GM19467 (cell line): ENCODE measurements at regions not wholly inside any gene's neighbourhood (a gene's known extent, or its start where the extent isn't known, plus 50 kb on each side); places are given as distances from the start of the nearest gene placed in this dataset.

Source experiments
- ATAC-seq: cut with Tn5 transposase; IDR thresholded peaks from one replicate; pipeline ENCODE4 v1.9.1; 2021; ENCODE audit warnings: mild to moderate bottlenecking, moderate library complexity; ENCODE audit not compliant: unreplicated experiment

DNA sequence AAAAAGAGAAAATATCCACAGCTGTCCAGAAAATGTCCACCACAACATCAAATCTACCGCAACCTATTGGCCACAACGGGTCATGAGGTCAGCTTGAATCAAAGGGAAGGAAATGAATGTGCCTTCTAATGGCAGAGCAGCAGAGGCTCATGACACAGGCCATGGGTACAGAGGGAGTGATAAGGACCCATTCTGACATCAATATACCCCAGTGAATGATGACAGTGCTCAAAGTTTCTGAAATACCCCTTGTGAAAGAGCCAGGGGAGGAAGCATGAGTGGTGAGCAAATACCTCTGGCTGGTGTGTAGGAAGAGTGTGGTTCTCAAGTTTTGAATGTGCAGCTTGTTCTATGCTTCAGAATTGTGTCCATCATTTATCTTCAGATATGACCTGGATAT is 348.2 kb downstream of the IRX1 start:
- no peak for ATAC-seq

DNA sequence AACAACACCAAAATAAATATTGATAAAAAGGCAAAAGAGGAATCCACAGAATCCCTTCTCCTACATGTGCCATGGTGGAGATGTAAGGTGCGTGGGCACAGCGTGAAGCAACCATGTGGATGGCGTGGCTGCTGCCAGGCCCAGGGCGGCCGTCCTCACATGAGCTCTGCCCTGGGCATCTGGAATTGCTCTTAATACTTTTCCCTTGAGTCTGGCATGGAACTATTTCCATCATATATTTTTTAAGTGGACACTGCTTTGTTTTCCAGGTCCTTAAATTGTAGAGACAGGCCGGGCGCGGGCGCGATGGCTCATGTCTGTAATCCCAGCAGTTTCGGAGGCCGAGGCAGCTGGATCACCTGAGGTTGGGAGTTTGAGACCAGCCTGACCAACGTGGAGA is 349.3 kb downstream of the IRX1 start:
- no peak for ATAC-seq

DNA sequence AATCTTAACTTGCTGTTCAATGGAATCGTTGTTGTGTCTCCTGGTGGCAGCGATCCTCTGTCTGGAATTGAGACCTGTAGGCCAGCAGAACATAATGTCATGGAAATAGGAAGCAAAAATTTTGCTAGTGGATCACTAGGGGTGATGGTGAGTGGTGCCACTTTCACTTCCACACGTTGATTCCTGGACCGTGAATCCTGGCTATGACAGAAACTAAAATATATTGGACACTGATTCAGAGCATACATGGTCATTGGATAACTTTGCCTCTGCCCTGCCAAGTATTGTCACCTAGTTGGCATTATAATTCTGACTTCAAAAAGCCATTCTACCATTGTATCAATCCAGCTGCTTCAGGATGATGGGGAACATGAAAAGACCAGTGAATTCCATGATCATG is 353.2 kb downstream of the IRX1 start:
- no peak for ATAC-seq

DNA sequence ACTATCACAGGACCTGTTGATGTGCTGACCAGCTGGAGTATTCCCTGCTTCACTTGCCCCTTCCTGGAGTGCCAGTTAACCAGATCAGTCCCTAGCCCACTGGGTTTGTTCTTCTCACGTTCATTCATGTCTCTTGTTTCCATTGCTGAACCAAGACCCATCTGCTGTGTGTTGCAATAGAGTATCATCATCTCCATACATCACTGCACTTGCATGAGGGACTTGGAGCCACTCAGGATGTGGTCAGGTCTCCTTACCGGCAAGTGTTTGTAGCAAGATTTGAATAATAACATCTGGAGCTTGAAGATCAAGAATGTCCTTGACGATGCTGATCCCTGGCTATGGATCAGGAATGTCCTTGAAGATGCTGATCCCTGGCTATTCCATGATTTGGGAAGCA is 358.6 kb downstream of the IRX1 start:
- ATAC-seq = no peak

GRCh38 chr5:3954633-3955032 is 359.0 kb downstream of the IRX1 start:
- no peak for ATAC-seq

- no peak for ATAC-seq
Observed at GRCh38 chr5:3957658-3958057, 362.0 kb downstream of the IRX1 start.

DNA sequence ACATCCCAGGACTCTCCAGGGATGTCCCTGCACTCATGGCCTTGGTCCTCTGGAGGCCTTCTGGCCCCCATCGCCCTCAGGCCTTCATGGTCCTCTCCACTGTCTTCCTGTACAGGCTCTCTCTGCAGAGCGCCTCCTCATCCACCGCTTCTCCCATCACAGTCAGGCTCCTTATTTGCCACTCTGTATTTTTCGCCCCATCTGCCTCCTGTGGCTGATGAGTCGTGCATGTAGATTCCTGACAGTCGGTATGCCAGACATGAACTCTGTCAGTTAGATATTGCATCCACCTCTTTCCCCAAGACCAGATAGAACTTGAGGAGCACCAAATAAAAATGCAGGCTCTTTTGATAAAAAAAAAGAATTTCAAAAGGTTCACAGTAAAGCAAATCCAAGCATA is 362.8 kb downstream of the IRX1 start:
- no peak for ATAC-seq

GRCh38 chr5:3962113-3962512 is 366.5 kb downstream of the IRX1 start:
- ATAC-seq = no peak

DNA sequence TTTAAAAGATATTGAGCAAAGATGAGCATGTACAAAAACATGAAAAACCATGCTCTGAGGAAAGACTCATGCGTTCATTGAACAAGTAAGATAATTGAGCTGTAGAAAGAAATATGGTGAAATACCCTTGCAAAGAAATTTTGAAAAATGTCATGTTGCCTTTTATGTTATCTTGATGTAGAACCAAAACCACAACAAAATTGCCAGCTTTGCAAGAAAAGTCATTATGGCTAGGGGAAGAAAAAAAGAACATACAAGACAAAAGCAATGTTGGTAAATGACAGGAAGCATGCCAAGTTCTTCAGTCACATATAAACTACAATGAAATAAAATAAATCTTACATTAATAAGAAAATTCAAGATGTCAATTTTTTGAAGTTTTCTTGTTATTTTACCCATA is 368.0 kb downstream of the IRX1 start:
- no peak for ATAC-seq

DNA sequence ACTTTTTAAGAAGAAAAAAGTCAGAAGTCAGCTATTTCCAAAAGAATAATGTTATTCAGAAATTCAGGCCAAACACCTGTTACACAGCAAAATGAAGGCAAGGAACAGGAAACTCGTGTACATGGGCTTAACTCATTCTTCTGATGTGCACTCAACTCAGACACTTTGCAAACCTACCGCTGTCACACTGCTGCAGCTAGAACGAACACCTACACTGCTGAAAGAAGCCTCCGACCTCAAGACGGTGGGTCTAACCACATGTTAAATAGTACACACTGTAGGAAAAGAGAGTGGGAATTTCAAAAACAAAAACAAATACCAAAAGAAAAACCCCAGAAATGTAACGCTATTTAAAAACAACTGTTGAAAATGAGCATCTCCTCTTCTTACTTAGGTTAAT is 384.5 kb downstream of the IRX1 start:
- no peak for ATAC-seq

- no peak for ATAC-seq
Observed at GRCh38 chr5:3987867-3988266, 392.2 kb downstream of the IRX1 start.

DNA sequence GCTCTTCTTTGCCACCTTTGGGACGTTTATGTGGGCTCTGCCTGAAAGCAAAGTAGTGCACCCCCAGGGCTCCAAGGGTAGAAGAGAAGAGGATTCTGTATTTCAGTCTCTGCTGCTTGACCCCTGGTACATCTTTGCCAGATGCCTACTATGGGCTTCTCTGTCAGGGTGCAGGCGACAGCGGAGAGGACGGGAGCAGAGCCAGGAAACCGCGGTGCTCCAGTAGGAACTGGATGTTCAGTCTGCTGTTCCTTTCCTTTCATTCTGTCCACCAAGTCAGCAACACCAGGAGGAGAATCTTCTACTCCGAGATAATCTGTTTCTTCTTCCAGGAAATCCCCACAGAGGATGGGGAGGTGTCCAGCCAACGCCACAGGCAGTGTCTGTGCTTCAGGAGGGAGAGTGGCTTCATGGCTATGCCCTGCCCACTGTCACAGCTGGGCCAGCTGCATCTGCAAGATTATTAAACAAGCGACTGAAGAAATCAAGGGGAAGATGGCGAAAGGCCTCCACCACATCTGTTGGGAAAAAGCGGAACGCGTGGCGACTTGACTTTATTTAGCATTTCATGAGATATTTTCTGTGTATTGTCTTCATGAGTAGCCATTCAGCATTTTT is 398.3 kb downstream of the IRX1 start:
- ATAC-seq = no peak

GRCh38 chr5:3994628-3995027 is 399.0 kb downstream of the IRX1 start:
- no peak for ATAC-seq

DNA sequence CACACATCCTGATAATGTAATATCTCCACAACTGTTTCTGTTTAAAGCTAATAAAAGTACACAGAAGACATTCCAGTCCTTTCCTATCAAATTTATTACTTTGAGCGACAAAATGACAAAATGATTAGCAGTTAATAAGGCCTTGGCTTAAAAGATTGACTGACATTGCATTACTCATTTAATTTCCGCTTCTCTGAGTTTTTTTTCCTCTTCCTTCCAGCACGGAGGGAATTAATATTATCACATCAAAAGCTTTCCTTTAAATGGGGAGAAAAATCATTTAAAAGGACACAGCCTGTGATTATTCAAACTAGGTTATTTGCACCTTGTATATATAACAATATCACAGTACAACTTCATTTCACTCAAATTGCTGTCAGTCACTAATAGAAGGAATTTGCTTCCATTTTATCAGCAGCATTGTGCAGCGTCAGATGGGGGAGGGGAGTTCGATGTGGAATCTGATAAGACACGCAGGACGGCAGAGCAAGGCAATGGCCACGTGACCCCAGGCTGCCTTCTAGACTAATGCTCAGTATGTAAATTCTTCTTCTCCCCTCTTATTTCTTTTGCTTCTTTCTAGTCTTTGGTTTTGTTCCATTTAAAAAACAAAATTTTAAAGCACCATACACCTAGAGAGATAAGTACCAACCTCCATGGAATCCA is 400.5 kb downstream of the IRX1 start:
- no peak for ATAC-seq

DNA sequence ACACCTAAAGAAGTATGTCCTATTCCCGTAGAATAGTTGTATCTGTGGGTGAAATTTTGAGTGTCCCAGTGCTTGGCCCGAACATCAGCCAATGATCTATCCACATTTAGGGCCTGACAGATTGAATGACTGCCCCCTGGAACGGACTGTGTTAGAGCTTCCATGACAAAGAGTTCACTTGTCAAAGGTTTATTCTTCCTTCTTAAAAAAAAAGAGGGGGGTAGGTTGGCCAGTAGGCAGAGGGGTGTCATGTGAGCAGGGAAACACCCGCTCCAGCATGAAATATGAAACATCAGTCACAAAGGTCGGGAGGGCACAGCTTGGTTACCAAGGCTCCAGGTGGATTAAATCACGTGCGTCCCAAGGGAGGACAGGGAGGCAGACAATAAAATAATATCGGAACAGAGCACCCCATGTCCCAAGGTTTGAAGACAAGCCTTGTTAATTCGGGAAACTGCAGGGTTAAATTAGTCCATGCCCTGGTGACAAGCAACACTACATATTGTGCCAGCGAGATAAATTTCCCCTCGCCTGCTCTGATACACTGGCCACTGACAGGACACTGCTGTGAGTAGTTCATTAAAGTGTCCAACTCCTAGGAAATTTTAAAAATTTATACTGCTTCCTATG is 401.2 kb downstream of the IRX1 start:
- ATAC-seq = no peak

GRCh38 chr5:3997670-3998069 is 402.0 kb downstream of the IRX1 start:
- ATAC-seq = no peak

GRCh38 chr5:3999929-4000328 is 404.3 kb downstream of the IRX1 start:
- ATAC-seq = no peak

GRCh38 chr5:4001004-4001403 is 405.4 kb downstream of the IRX1 start:
- no peak for ATAC-seq

GRCh38 chr5:4001758-4002533 is 406.3 kb downstream of the IRX1 start:
- no peak for ATAC-seq

GRCh38 chr5:4005335-4005734 is 409.7 kb downstream of the IRX1 start:
- no peak for ATAC-seq

DNA sequence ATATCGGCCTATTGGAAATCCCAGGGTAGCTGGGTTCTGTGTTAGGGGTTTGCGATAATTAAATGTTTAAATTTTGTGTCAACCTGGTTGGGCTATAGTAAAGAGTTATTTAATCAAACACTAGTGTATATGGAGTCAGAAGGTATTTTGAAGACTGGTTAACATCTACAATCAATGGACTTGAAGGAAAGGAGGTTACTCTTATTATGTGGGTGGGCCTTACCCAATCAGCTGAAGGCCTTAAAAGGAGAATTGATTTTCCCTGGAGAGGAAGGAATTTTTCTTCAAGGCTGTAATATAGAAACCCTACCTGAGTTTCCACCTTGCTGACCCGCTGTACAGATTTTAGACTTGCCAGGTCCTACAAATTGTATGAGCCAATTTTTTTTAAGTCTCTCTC is 411.4 kb downstream of the IRX1 start:
- no peak for ATAC-seq

GRCh38 chr5:4011943-4012342 is 416.3 kb downstream of the IRX1 start:
- no peak for ATAC-seq
